Colonic mucosa (tissue), 4 donors: ENCODE measurements at regions not wholly inside any gene's neighbourhood (a gene's known extent, or its start where the extent isn't known, plus 50 kb on each side); places are given as distances from the start of the nearest gene placed in this dataset.

ENCODE experiments used
- DNase-seq: peaks from one replicate; pipeline ENCODE4 v3.0.0-alpha.2; 2020
- H3K27ac ChIP-seq: fragments of 200-600 bp; one replicate; pipeline ENCODE4 v1.8.0; 2021
- H3K27me3 ChIP-seq: fragments of 200-600 bp; one replicate; pipeline ENCODE4 v1.8.0; 2021
- H3K36me3 ChIP-seq: fragments of 200-600 bp; one replicate; pipeline ENCODE4 v1.8.0; 2021
- H3K4me1 ChIP-seq: fragments of 200-600 bp; one replicate; pipeline ENCODE4 v1.8.0; 2021; ENCODE audit warnings: mild to moderate bottlenecking
- H3K4me3 ChIP-seq: fragments of 200-600 bp; one replicate; pipeline ENCODE4 v1.8.0; 2021
- H3K9ac ChIP-seq, 2 donors: one replicate each; pipeline ENCODE4 v1.7.0; 2013; ENCODE audit warnings: control low read depth in 2 of 2, low read depth in 2 of 2, low read length in 2 of 2
- H3K9me3 ChIP-seq: fragments of 200-600 bp; one replicate; pipeline ENCODE4 v1.8.0; 2021
- intact Hi-C: fragments of 100-400 bp; cut with DNase I; formaldehyde crosslinking; loops from one replicate; pipeline ENCODE4 v1.14.1; 2022
- TF ChIP-seq, protein P1 (sequence below): fragments of 200-600 bp; IDR thresholded peaks from one replicate; pipeline ENCODE4 v1.8.0; 2022; ENCODE audit warnings: antibody characterized with exemption, mild to moderate bottlenecking
- donor health status: healthy.
- donor health status: DM: no; HTN: no; CAD: no.
- donor health status: DM: no; HTN: no; CAD: no.

DNA sequence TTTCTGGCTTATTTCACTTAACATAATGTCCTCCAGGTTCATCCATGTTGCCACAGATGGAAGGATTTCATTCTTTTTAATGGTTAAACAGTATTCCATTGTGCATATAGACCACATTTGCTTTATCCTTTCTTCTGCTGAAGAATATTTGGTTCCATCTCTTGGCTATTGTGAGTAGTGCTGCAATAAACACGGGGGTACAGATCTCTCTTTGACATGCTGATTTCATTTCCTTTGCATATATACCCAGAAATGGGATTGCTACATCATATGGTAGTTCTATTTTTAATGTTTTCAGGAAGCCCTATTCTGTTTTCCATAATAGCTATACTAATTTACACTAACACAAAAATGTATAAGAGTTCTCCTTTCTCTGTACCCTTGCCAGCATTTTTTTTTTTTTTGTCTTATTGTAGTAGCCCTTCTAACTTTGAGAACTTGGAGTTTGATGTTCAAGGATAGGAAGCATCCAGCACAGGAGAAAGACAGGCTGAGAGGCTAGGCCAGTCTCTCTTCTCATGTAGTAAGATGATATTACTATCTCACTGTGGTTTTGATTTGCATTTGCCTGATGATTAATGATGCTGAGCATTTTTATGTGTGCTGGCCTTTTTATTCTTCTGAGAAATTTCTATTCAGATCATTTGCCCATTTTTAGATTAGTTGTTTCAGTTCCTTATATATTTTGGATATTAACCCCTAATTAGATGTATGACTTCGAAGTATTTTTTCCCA, 592.2 kb upstream of the ZNF608 start:
- TF ChIP-seq, protein P1, sequence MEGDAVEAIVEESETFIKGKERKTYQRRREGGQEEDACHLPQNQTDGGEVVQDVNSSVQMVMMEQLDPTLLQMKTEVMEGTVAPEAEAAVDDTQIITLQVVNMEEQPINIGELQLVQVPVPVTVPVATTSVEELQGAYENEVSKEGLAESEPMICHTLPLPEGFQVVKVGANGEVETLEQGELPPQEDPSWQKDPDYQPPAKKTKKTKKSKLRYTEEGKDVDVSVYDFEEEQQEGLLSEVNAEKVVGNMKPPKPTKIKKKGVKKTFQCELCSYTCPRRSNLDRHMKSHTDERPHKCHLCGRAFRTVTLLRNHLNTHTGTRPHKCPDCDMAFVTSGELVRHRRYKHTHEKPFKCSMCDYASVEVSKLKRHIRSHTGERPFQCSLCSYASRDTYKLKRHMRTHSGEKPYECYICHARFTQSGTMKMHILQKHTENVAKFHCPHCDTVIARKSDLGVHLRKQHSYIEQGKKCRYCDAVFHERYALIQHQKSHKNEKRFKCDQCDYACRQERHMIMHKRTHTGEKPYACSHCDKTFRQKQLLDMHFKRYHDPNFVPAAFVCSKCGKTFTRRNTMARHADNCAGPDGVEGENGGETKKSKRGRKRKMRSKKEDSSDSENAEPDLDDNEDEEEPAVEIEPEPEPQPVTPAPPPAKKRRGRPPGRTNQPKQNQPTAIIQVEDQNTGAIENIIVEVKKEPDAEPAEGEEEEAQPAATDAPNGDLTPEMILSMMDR: no peak
- no peaks in the 10 kb centered on the region for H3K4me1 ChIP-seq
- H3K27me3 ChIP-seq: no peaks in the 10 kb centered on the region
- no peaks in the 10 kb centered on the region for H3K9me3 ChIP-seq
- no peak overlapping the region for H3K9ac ChIP-seq
- intact Hi-C loops: no loop called here
- no peak overlapping the region for H3K27ac ChIP-seq
- no peak overlapping the region for H3K4me3 ChIP-seq
- DNase-seq: no peak
- H3K36me3 ChIP-seq: no peaks in the 10 kb centered on the region

DNA sequence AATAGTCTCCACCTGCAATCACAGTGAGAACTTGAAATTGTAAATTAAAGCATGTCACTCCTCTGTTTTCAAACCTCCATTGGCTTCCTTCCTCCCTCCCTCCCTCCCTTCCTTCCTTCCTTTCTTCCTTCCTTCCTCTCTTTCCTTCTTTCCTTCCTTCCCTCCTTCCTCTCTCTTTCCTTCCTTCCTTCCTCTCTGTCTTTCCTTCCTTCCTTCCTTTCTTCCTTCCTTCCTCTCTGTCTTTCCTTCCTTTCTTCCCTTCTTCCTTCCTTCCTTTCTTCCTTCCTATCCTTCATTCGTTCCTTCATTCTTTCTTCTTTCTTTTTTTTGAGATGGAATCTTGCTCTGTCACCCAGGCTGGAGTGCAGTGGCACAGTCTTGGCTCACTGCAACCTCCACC, 595.0 kb upstream of the ZNF608 start:
- H3K4me1 ChIP-seq: no peaks in the 10 kb centered on the region
- H3K27me3 ChIP-seq: no peaks in the 10 kb centered on the region
- intact Hi-C loops: no loop called here
- no peak overlapping the region for H3K27ac ChIP-seq
- no peaks in the 10 kb centered on the region for H3K9me3 ChIP-seq
- DNase-seq: no peak
- H3K4me3 ChIP-seq: no peak overlapping the region
- H3K36me3 ChIP-seq: no peaks in the 10 kb centered on the region
- H3K9ac ChIP-seq: no peak overlapping the region
- TF ChIP-seq, protein P1: no peak

DNA sequence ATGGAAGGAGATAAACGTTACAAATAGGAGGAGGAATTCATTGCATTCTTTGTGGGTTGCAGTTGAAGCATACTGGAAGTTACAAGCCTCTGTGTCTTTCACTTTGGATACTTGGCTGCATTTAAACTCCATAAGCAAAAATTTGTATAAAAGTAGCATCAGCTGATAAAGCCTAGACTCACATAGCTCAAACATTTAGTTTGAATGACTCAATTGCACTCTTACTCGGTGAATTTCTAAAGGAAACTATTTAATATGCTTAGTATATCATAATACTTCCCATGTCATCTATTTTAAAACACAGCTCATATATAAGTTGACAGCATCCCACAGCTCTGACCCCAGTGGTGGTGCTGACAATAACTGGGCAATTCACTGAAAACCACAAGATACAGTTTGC, 596.6 kb upstream of the ZNF608 start:
- Histone ChIP-seq H3K4me3 (no peak overlapping the region), H3K4me1 (no peaks in the 10 kb centered on the region), H3K9ac (no peak overlapping the region), H3K27me3 (no peaks in the 10 kb centered on the region), H3K9me3 (no peaks in the 10 kb centered on the region), H3K36me3 (no peaks in the 10 kb centered on the region), H3K27ac (no peak overlapping the region)
- intact Hi-C loops: no loop called here
- TF ChIP-seq, protein P1: no peak
- no peak for DNase-seq

DNA sequence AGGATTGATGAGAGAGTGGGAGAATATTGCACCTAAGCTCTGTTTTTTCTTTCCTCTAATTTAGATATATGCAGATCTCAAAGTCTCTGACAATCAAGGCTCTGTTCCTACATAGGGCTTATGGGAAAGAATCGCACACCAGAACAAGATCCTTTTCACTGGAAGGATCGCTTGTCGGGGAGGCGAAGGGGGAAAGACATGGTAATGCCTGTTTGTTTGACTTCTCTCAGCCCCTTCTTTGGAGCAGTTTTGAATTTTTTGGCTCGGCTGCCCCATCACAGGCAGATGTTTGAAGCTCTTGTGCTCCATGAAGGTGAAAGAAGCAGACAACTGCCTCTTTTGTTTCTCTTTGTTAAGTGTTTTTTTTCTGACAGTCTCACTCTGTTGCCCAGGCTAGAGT, 599.9 kb upstream of the ZNF608 start:
- Histone ChIP-seq H3K27ac (no peak overlapping the region), H3K4me3 (no peak overlapping the region), H3K27me3 (no peaks in the 10 kb centered on the region), H3K9ac (no peak overlapping the region), H3K4me1 (no peaks in the 10 kb centered on the region), H3K36me3 (no peaks in the 10 kb centered on the region), H3K9me3 (no peaks in the 10 kb centered on the region)
- intact Hi-C loops: no loop called here
- no peak for DNase-seq
- TF ChIP-seq, protein P1: no peak

DNA sequence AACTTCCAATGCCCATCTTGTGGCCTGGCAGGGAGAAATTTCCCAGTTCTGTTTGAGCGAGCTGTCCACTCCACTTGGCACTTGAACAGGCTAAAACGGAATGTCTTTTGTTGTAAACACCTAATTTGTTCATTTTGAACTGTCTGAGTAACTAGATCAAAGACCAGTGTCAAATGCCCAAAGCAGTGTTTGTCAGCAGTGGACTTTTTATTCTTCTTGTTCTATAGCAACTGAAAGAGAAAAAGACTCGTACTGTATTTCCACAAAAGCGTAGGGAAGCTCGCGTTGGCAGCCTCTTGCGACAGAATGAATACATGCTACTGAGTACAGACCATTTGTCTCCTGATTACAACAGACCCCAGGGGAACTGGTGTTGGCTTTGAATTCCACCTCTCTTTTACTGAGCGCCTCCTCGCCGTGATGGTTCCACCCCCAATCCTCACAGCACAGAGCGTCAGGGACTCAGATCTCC, 601.8 kb upstream of the ZNF608 start:
- Histone ChIP-seq H3K9ac (no peak overlapping the region), H3K27ac (no peak overlapping the region), H3K9me3 (no peaks in the 10 kb centered on the region), H3K36me3 (no peaks in the 10 kb centered on the region), H3K27me3 (no peaks in the 10 kb centered on the region), H3K4me3 (no peak overlapping the region), H3K4me1 (no peaks in the 10 kb centered on the region)
- no peak for DNase-seq
- TF ChIP-seq, protein P1: no peak
- intact Hi-C loops: no loop called here
